B cell (primary cell): ENCODE measurements at regions not wholly inside any gene's neighbourhood (a gene's known extent, or its start where the extent isn't known, plus 50 kb on each side); places are given as distances from the start of the nearest gene placed in this dataset.

Experiments
- EZH2 ChIP-seq: IDR thresholded peaks from 2 replicates; pipeline ENCODE4 v1.6.1; 2012; ENCODE audit warnings: borderline replicate concordance, low read depth, mild to moderate bottlenecking, moderate library complexity, low read length; ENCODE audit not compliant: insufficient read depth, poor library complexity, severe bottlenecking
- TF ChIP-seq, protein P1 (sequence below): fragments of 200-600 bp; IDR thresholded peaks from one replicate; pipeline ENCODE4 v1.8.0; 2022; ENCODE audit warnings: antibody characterized with exemption, mild to moderate bottlenecking

DNA sequence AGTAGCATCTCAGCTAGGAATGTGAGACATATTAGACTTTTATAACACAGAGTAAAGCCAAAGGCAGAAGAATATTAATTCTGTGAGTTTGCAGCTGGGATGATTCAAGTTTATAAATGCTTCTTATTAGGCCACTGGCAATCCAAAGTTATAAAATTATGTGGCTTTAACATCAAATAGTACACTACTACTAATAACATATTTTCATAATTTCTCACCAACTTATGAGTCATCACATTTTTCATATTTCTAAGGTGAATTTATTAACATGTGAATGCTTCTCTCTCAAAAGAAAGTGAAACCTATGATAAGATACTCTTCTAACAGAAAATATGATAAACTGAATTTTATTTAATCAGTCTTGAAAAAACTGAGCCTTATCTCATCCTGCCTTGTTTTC lies 1348.2 kb upstream of the ALCAM start:
- no peak for TF ChIP-seq EZH2
- TF ChIP-seq, protein P1, sequence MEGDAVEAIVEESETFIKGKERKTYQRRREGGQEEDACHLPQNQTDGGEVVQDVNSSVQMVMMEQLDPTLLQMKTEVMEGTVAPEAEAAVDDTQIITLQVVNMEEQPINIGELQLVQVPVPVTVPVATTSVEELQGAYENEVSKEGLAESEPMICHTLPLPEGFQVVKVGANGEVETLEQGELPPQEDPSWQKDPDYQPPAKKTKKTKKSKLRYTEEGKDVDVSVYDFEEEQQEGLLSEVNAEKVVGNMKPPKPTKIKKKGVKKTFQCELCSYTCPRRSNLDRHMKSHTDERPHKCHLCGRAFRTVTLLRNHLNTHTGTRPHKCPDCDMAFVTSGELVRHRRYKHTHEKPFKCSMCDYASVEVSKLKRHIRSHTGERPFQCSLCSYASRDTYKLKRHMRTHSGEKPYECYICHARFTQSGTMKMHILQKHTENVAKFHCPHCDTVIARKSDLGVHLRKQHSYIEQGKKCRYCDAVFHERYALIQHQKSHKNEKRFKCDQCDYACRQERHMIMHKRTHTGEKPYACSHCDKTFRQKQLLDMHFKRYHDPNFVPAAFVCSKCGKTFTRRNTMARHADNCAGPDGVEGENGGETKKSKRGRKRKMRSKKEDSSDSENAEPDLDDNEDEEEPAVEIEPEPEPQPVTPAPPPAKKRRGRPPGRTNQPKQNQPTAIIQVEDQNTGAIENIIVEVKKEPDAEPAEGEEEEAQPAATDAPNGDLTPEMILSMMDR, result no peak
